HG02981 (cell line): ENCODE measurements at regions not wholly inside any gene's neighbourhood (a gene's known extent, or its start where the extent isn't known, plus 50 kb on each side); places are given as distances from the start of the nearest gene placed in this dataset.

Source experiments
- ATAC-seq: cut with Tn5 transposase; IDR thresholded peaks from one replicate; pipeline ENCODE4 v1.9.1; 2021; ENCODE audit warnings: mild to moderate bottlenecking, moderate library complexity; ENCODE audit not compliant: unreplicated experiment

DNA sequence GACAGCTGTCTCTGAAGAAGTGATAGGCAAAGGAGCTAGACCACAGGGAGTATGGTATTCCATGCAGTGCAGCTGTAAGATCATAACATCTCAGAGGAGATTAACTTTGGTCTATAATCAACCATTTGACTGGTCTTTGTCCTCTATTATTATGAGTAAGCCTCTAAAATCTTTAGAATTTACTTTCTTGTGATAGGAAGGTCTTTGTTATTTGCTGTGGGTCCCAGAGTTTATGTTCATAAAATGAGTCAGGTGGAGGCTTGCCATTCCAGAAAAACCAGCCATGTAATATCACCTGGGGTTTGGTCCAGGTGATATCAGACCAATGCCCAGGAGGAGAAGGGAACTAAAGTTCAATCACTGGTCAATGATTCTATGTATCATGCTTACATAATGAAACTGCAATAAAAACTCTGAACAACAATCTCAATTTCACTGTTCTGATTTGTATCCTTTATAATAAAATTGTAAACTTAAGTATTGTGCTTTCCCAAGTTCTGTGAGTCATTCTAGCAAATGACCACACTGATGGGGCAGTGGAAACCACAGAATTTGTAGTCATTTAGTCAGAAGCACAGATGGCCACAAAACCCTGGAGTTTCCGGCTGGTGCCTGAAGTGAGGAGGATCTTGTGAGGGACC, 239.6 kb upstream of the TRAM1L1 start:
- ATAC-seq = no peak

DNA sequence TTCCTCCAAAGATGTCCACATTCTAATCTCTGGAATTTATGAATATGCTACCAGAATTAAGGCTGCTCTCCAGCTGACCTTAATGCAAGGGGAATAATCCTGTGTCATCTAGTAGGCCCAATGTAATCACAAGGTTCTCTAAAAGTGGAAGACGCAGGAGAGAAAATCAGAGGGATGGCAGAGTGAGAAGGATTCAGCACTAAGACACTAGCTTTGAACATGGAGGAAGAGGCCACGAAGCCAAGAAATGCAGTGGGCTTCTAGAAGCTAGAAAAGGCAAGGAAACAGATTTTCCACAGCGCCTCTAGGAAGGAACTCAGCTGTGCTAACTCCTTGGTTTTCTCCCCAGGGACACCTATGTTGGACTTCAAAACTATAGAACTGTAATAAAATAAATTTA, 240.7 kb upstream of the TRAM1L1 start:
- no peak for ATAC-seq

DNA sequence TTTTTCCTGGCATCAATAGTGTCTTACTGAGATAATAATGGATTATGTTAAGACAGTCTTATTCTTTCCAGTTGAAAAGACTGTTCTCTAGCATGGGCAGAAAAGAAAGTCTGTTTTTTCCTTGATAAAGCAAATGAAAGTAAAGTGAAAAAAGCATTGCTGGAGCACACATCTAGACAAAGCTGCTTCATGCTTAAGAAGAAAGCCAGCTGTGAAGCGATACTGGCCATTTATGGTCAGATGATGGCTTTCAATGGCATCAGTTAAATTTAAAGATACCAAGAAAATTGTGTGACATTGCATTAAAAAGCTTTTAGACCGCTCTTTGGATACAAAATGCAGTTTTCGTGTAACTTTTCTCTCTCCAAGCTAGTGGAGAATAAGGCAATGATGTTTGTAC, 242.1 kb upstream of the TRAM1L1 start:
- no peak for ATAC-seq

DNA sequence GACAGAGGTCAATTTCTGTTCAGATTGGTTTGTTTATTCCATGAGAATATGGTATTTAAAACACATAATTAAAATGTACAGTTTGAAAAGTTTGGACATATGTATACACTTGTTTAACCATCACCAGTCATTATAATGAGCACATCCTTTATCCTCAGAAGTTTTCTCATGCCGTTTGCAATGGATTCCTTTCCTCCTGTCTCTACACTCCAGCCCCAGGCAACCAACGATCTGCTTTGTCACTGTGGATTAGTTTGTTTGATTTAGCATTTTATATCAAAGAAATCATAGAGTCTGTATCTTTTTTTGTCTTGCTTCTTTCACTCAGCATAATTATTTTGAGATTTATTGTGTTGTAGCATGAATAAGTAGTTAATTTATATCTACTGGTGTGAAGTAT, 243.0 kb upstream of the TRAM1L1 start:
- ATAC-seq = no peak

DNA sequence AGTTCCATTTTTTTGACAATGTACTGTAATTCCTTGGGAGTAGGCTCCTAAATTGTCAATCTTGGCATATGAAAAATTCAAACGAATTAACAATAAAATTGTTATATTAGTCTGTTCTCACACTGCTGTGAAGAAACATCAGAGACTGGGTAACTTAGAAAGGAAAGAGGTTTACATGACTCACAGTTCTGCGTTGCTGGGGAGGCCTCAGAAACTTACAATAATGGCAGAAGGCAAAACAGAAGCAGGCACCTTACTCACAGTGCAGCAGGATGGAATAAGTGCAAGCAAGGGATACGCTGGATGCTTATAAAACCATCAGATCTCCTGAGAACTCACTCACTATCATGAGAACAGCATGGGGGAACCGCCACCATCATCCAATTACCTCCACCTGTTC, 246.4 kb upstream of the TRAM1L1 start:
- no peak for ATAC-seq

DNA sequence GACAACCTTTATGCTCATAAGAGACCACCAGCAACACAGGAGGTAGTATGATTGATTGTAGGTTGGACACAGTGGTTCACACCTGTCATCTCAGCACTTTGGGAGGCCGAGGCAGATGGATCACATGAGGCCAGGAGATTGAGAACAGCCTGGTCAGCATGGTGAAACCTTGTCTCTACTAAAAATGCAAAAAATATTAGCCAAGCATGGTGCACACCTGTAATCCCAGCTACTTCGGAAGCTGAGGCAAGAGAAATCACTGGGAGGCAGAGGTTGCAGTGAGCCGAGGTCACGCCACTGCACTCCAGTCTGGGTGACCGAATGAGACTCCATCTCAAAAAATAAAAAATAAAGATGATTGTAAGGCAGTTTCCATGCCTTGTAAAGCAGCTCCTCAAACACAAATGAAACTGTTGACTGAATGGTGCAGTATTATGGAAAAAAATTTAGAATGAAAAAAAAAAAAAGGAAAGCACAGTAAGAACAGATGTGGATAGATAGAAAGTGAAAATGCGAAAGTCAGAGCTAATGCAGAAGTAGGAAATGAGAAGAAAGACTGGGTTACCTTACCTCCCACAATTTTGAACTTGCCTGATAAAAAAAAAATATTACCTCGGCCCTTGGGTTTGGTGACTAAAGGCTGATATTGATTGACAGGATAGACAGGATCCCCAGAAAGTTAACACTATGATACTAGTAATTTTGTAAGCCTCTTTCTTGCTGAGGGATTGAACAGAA, 249.2 kb upstream of the TRAM1L1 start:
- no peak for ATAC-seq

DNA sequence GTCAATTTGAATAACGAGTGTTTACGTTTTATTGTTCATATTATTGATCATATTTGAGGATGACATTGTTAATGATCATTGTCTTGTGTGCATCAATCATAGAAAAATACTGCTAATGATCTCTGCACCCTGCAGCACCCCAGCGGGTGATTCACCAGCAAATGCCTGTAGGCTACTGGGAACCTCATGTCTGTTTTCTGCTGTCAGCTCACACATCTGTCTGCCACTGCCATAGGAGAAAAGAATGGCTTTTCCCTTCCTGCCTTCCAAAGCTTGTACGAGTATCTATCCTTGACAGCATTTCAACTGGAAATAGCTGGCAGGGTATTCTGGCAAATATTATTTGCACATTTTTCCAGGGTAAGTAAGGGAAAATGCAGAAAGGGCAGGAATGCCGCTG, 272.1 kb upstream of the TRAM1L1 start:
- no peak for ATAC-seq

DNA sequence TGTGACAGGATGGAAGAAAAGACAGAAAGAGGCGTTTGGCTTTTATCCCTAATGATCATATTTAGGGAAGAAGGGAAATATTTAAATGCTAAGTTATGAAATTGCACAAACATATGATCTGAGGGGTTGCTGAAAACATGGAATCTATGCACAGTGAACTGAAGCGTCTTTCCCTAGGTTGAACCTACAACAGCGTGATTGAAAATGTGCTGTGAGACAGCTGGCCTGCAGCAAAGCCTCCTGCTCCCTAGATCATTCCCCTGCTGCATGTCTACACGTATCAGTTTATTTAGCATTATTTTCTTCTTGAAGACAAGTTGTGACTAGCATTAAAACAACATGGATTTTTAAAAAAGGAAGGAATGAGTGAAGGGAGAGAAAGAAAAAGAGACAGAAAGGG, 272.5 kb upstream of the TRAM1L1 start:
- ATAC-seq = no peak

DNA sequence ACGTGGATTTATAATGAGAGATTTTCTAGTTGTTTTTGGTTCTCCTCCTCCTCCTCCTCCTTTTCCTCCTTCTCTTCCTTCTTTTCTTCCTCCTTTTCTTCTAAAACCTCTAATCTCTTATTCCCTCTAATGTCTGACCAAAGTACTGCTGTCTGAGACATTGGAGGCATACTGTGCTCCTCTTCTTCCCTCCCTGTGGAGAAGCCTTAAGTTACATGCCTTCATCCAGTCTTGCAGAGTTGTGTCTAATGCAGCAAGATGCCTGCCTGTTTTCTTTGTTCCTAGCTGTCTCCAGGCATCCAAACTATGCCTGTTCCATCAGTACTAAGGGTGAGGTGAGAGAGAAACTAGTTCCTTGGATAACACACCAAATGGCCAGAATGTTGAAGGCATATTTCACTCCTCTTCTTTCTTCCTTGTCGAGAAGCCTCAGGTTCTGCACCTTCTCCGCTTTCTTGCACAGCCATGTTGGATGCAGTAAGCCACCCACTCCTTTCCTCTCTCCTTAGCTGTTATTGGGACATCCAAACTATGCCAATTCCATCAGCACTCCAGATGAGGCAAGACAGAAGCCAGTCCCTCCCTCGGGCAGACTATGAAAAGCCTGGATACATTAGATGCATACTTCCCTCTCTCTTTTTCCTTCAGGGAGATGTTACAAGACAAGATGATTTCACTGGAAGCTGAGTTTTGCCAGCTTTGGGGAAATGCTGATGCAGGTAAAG, 285.7 kb upstream of the TRAM1L1 start:
- no peak for ATAC-seq

DNA sequence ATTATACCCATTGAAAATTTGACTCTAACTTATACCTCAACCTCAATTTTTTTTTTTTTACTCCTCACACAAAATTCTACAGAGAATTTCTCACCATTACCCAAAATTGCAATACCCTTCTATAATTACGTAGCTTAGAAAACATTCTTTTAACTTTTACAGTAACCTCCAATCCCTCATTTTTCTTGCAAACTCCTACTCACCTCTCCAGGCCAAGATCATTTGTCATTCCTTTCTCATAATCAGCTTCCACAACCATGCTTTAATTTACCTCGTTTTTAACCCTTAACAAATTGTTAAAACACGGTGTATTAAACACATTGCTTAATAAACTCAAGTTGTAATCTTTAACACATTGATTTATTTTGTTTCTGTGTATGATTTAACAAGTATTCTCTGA, 289.7 kb upstream of the TRAM1L1 start:
- ATAC-seq = no peak

DNA sequence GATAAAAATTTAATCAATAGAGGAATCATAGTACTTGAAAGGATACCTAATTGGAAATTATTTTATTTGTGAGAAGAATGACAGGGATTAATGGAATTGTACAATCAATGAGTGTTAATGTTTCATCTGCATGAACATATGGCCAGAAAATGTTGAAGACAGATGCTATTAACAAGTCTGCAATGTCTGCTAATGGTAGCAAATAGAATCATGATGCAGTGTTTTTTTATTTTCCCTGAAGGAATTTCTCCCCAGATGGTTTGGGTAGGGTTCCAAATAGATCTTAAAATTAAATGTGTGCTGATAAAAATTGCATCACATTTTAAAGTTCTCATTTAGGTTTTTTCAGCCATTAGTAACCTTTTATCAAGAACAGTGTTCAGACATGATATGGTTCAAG, 291.3 kb upstream of the TRAM1L1 start:
- ATAC-seq = no peak

DNA sequence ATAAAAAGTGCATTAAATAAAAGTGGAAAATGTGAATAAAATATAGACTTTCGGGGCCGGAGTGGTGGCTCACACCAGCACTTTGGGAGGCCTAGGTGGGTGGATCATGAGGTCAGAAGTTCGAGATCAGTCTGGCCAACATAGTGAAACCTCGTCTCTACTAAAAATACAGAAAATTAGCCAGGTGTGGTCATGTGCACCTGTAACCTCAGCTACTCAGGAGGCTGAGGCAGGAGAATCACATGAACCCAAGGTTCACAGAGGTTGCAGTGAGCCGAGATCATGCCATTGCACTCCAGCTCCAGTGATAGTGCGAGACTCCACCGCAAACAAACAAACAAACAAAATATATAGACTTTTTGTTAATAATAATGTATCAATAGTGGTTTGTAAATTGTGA, 293.6 kb upstream of the TRAM1L1 start:
- no peak for ATAC-seq

DNA sequence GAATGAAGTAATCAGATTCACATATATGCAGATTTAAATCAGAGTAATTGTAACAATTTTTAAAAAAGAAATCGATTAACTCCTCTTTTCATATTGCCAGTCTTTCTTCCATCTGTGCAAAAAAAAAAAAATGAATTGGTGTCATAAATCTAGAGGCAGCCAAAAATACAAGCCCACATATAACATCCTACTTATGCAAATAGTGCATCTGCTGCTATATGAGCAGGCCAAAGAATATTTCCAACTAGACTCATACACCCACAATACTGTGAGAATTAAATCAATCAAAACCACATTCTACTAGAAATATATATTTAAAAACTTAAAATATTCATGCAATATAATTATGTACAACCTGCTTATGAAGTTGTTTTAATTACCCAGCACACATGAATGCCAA, 298.1 kb upstream of the TRAM1L1 start:
- ATAC-seq = no peak

DNA sequence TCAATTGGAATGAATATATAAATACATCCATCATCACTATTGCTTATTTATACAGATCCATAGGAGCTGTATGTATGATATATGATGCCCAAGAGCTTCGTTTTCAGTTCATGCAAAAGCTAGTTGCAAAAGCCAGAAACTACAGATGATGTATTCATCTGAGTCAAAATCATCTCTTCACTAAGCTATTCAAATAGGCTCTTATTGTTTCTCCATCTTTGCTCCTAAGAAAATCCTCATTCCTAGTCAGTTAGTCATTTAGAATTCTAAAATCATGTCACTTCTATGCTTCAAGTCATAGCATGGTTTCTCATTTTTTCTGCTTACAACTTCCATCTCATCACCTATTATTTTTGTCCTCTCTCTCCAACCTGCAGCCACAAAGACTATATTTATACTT, 300.1 kb upstream of the TRAM1L1 start:
- no peak for ATAC-seq

DNA sequence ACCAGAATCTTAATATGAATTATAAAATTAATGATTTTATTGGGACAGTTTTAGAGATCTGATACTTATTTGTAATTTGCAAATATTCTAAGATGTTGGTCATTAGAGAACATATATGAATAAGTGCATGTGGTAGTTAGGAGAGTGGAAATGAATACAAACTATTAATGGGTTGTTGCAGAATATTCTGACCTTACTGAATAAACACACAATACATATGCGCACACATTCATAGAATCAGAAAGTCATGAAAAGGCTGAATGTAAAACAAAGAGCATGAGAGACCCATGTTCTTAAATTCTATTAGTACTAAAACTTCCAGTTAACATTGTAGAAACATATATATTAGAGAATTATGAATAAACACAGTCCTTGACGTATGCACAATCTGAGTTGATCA, 301.7 kb upstream of the TRAM1L1 start:
- ATAC-seq = no peak

DNA sequence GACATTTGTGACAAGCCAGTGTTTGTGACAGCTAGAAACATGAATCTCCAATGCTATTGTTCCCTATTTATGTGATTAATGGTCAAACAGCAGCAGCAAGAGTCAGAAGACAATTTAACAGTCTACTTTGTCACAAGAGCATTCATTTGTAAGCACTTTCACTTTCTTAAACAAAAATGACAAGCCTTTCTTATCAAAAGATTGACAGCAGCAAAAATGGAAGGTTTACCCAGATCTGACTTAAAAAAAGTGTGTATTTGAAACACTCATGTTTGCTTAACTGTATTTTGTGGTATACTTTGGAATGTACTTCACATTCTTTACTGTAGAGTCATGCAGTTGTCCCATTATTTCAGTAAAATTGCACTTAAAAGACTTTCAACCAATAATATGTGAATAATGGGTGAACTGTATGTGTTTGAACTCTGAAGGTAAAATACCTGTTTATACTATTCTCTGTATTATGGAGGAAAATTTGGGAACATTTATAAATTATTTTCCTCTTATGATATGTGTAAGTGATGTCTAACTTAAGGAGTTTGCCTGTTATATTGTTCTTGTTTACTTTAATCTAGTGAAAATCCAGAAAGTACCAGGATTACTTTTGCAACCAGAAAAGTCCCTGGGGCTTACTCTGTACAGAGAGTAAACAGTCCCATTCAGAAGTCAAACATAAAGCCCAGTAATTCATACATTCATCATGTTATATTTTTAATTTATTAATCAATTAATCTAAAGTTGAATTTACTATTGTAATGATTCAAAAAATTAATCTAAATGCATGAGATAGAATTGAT, 314.9 kb upstream of the TRAM1L1 start:
- ATAC-seq = no peak

DNA sequence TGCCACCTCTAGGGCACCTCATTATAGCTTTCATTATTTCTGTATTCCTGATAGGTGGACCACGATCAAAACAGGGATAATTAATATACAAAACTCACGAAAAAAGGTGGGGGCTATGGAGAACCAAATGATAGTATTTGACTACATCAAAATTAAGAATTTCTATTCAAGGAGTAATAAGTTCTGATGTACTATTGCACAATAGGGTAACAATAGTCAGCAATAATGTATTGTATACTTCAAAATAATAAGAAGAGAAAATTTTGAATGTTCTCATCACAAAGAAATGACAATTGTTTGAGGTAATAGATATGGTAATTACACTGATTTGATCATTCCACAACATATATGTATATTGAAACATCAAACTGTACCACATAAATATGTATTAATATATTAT, 327.3 kb upstream of the TRAM1L1 start:
- ATAC-seq = no peak

DNA sequence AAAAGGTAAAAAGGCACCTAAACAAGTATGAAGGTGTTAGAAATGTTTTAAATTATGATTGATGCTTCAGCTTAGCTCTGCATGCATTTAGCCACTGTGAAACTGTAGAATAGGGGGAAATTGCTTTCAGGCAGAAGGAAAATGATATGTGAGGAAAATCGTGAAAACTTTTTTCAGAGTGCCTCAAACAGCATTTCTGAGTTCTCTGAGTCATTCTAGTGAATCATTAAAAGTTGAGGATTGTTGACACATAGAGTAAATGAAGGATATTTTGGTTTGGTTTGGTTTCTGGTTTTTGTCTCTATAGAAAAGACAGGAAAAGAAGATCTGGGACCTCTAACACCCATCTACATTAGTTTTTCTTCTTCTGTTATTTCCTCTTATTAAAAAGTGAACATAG, 332.5 kb upstream of the TRAM1L1 start:
- ATAC-seq = no peak

DNA sequence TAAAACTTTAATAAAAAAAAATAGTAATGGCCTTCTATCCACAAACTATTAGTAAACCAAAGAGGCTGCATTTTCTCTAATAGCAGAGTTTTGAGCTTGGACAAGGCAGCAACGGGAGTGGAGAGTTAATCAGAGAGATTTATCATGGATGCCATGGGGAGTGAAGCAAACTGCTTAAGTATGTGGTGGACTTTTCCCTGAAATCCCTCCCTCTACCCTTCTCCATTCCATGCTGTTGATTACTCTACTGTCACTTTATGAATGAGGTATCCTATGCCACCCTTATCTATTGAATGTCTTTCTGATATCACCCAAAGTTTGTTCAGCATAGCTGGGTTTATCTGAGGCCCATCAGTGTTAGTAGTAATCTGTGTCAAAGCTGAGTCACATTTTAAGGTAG, 335.6 kb upstream of the TRAM1L1 start:
- ATAC-seq = no peak

DNA sequence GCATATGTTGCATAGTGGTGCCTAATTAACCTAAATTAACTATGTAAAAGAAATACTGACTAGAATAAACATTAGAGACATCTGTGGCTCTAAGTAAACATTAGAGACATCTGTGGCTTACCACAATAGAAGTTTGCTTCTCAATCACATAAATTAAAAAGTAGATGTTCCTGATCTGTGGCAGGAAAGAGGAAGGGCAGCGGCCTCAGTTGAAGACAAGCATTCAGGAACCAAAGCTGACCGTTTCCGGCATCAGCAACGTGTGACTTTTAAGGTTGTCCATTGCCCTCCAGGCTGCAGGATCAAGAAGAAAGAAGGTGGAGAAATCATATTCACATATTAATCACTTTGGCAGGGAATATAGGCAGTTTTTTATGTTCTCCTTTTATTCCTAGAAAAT, 336.3 kb upstream of the TRAM1L1 start:
- no peak for ATAC-seq

DNA sequence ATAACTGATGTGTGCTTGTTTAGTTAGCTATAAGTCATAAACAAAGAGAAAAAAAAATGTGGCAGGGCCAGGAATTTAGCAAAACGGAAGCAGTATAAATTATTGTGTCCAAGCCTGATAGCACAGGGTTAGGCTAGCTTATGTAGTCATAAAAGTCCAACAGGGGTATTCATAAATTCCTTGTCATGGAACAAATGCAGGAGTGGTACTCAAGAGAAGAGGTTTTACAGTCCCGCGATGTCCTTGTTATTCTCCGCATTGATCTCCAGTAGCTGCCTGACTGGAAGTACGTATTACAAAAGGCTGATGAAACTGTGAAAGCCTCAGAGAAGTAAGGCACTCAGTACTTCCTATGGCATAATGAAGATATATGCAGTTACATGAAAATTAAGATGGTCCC, 336.9 kb upstream of the TRAM1L1 start:
- ATAC-seq = no peak

DNA sequence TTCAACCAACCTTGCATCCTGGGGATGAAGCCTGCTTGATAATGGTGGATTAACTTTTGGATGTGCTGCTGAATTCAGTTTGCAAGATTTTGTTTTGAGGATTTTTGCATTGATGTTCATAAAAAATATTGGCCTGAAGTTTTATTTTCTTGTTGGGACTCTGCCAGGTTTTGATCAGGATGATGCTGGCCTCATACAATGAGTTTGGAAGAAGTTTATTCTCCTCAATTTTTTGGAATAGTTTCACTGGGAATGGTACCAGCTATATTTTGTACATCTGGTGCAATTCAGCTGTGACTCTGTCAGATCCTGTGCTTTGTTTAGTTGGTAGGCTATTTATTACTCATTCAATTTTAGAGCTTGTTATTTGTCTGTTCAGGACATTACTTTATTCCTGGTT, 340.3 kb upstream of the TRAM1L1 start:
- no peak for ATAC-seq
